ENCODE measurements at regions not wholly inside any gene's neighbourhood (a gene's known extent, or its start where the extent isn't known, plus 50 kb on each side); places are given as distances from the start of the nearest gene placed in this dataset.

- TF ChIP-seq EZH2phosphoT487 (IDR thresholded peaks at IDR 0.05; ENCODE audit: unreplicated experiment) (no peak), CTCF (conservative IDR thresholded peaks at IDR 0.05; ENCODE audit: low read depth in 2 of 2) (no peak), REST (IDR thresholded peaks at IDR 0.05; ENCODE audit: unreplicated experiment) (no peak), JUNB (IDR thresholded peaks at IDR 0.05; ENCODE audit: unreplicated experiment) (no peak), ZNF114 (CRISPR knock-in tag; IDR thresholded peaks at IDR 0.05) (no peak), EZH2 (IDR thresholded peaks at IDR 0.05; ENCODE audit: low read depth, unreplicated experiment) (no peak), POLR2AphosphoS5 (IDR thresholded peaks at IDR 0.05; ENCODE audit: low read depth) (no peak)
Measured at GRCh38 chr13:90947976-90948375, 399.5 kb upstream of the MIR17HG start.

All from GM23338 (cell line).